GM04504 (cell line): ENCODE measurements at regions not wholly inside any gene's neighbourhood (a gene's known extent, or its start where the extent isn't known, plus 50 kb on each side); places are given as distances from the start of the nearest gene placed in this dataset.
"Not testable (repeated sequence)": the region's sequence is repeated elsewhere in the genome, so short reads cannot be mapped to it uniquely, and the experiment has no call there.

ENCODE experiments used
- DNase-seq: peaks from one replicate; pipeline ENCODE4 v3.0.0-alpha.2; 2012; ENCODE audit warnings: low read depth

GRCh38 chr13:79187917-79188690 is 218.0 kb downstream of the RBM26 start:
- DNase-seq: no peak

GRCh38 chr13:79185580-79185979 is 220.5 kb downstream of the RBM26 start:
- no peak for DNase-seq

DNA sequence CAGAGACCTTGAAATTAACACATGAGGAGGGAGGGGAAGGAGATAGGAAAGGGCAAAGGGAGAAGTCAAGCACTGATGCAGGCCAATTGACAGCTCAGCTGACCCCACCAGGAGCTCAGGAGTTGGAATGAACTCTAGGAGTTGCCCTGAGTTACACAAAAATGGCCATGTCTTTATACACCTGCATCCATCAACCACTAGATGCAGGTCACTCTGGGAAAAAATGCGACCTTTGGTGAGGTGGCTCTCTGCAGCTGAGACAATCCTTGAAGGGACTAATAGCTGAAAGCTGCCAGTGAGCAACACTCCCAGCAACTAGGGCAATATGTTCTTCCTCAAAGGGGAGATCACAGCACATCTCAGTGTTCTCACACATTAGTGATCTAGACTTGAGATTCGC is 222.8 kb downstream of the RBM26 start:
- DNase-seq: no peak

DNA sequence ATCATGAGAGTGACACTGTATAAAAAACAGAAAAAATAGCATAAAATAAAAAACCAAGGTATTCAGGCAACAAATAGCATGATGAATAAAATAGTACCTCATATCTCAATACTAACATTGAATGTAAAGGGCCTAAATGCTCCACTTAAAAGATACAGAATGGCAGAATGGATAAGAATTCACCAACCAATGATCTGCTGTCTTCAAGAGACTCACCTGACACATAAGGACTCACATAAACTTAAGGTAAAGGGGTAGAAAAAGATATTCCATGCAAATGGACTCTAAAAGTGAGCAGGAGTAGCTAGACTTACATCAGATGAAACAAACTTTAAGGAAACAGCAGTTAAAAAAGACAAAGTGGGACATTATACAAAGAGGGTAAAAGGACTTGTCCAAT is 232.4 kb downstream of the RBM26 start:
- not testable (repeated sequence) for DNase-seq

DNA sequence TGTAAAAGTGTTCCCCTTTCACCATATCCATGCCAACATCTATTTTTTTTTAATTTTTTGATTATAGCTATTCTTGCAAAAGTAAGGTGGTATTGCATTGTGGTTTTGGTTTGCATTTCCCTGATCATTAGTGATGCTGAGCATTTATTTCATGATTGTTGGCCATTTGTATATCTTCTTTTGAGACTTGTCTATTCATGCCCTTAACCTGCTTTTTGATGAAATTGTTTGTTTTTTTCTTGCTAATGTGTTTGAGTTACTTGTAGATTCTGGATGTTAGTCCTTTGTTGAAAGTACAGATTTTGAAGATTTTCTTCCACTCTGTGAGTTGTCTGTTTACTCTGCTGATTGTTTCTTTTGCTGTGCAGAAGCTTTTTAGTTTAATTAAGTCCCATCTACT is 233.1 kb downstream of the RBM26 start:
- not testable (repeated sequence) for DNase-seq

- no peak for DNase-seq
Observed at GRCh38 chr13:79171141-79172061, 234.7 kb downstream of the RBM26 start.

DNA sequence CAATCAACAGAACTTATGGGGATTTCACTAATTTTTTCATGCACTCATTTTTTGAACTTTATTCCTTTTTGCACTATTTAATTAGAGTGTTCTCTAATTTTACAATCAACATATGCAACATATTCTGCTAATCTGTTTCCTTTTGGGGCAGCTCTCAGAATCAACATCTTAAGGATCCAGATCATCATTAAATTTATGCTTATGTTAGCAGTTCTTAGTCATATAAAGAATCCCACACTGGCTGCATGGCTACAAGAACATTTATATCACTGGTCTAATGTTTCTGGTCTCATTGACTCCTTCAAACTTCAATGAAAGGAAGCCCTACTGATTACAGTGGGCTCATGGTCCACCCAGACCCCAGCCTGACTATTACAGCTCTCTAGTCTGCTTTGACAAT is 245.2 kb downstream of the RBM26 start:
- DNase-seq: no peak

DNA sequence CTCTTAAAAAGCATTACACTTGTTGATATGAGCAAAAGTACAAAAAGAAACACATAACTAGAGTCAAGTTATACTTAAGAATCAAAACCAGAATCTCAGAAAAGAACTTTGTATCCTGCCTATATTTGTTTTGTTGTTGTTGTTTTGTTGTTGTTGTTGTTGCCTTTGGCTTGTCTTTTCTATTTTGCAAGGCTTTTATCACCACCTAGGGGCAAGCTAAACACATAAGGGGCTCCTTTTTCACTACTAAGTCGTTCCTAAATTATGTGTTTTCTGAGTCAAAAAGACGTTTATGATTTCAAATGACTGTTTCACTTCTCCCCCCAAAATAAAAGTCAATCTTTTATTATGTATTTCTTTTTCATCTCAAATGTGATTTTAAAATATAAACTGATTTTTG is 250.2 kb downstream of the RBM26 start:
- DNase-seq: no peak

GRCh38 chr13:79149210-79149609 is 256.8 kb downstream of the RBM26 start:
- no peak for DNase-seq

- DNase-seq: no peak
Observed at GRCh38 chr13:79141082-79141481, 265.0 kb downstream of the RBM26 start.

GRCh38 chr13:79128158-79128557 is 277.9 kb downstream of the RBM26 start:
- DNase-seq: no peak

DNA sequence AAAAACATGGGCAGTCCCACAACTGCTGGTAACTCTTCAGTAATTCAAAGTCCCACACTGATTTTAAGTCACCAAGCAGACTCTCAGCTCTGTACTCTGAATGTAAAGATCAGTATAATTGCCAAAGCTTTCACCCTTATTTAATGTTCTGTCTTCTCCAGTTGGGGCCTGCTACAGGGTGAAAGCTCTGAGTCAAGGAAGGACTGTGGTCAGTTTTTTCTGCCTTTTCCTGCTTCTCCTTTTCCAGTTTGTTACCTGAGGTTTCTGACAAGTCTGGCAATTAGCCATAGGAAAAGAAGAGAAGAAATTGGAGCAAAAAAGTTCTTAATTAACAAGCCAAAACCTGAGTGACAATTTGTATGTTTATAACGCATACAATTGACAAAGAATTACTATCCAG is 279.3 kb downstream of the RBM26 start:
- DNase-seq: no peak

DNA sequence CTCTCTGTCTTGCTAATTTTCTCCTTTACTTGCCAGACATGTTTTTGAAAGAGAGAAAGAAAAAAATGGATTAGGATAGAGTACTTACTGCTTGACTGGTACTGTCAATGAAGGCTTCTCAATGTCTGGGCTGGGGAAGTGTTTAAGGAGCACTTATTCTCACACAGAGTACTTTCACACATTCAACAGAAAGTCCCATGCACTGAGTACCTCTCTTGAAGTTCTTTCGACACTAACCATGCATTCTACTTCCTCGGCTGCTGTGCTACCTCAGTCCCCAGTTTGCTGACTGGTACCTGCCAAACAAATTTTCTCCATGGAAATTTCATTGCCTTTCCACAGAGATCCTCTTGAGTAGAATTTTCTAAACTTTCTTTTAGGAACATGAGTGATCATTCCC is 281.9 kb downstream of the RBM26 start:
- DNase-seq: no peak

GRCh38 chr13:79121286-79121685 is 284.8 kb downstream of the RBM26 start:
- DNase-seq: no peak

DNA sequence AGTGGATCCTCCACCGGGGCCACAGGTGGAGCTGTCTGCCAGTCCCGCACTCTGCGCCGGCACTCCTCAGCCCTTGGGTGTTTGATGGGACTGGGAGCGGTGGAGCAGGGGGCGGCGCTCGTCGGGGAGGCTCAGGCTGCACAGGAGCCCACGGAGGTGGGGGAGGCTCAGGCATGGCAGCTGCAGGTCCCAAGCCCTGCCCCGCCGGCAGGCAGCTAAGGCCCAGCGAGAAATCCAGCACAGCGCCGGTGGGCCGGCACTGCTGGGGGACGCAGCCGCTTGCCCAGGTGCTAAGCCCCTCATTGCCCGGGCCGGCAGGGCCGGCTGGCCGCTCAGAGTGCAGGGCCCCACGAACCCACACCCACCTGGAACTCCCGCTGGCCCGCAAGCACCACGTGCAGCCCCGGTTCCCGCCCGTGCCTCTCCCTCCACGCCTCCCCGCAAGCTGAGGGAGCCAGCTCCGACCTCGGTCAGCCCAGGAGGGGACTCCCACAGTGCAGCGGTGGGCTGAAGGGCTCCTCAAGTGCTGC is 286.4 kb downstream of the RBM26 start:
- DNase-seq: no peak

DNA sequence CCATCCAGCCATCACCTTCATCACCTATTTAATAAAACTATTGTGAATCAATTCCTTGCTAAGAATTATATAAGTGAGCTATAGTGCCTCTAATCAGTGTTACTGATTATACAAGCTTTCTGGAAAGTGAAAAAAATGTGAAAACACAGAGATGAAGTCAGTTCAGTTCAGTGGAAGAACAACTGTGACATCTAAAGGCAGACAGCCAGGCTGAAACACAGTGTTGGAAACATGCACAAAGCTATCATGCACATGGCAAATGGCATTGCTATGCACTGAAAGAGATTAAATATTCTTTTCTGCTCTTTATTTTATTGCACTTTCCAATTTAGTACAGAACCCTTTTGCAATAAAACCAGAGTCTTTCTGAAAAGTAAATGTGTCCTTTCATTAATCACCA is 294.0 kb downstream of the RBM26 start:
- DNase-seq: no peak

DNA sequence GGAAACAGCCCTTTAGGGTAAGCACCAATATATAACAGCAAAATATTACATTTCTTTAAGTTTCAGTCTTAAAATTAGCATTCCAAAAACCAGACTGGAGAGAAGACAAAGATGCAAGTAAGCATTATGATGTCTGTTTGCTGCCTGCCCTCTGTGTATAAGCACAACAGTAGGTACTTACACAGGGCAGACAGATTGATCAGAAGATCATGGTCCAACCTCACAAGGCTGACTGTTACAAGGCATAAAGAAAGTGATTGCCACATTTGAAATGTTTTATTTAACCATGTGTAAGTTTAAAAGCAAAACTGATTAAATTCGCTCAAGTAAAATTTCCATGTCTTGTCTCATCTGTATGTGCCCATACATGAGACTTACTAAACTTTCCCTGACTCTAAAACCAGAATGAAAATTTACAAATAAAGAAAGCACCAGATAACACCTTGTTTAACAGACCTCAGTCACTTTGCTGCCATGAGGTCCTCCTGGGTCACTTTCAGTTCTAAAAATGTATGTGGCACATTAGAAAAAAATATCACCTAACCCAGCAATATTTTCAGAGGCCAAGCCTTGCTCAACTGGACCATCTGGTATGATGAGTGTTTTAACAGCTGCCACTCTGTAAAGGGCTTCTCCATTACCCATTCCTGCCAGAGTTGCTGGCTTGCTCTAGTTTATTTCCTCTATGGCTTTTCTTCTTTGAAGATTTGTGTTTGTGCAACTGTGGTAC is 297.0 kb downstream of the RBM26 start:
- DNase-seq: no peak

DNA sequence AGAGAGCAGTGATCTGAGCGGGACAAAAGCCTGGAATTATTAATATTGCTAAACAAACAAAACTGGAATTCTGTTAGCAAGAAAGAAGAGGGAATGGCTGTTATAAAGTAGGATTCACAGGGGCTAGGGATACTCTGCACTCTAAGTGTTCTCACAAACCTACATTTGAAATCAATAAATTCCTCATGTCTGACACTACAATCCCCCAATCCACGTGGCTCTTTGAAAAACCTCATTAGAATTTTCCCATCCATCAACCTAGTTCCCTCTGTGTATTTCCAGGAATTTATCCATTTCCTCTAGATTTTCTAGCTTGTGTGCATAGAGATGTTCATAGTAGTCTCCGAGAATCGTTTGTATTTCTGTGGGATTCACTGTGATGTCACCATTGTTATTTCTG is 307.5 kb downstream of the RBM26 start:
- no peak for DNase-seq

GRCh38 chr13:79097201-79097600 is 308.9 kb downstream of the RBM26 start:
- no peak for DNase-seq

GRCh38 chr13:79096099-79096498 is 310.0 kb downstream of the RBM26 start:
- DNase-seq: no peak

DNA sequence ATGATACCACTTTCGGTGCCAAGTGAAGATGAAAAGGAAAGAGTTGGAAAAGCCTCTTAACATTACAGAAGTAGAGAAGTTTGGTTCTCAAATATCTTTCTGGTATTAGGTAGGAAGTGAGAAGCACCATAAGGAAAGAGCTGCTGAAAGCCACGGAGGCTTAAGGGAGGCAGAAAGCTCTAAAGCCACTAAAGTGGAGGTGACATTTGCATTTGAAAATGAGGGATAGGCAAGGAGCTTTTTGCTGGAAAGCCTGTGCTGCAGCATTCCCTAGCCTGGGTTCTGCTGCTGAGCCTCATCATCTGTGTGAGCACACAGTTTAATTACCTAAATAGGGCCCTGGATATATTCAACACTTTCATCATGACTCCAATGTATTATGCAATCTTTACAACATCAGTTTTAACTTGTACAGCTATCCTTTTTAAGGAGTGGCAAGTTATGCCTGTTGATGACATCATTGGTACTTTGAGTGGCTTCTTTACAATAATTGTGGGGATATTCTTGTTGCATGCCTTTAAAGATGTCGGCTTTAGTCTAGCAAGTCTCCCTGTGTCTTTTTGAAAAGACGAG is 315.4 kb downstream of the RBM26 start:
- no peak for DNase-seq
